ENCODE measurements at regions not wholly inside any gene's neighbourhood (a gene's known extent, or its start where the extent isn't known, plus 50 kb on each side); places are given as distances from the start of the nearest gene placed in this dataset.

DNA sequence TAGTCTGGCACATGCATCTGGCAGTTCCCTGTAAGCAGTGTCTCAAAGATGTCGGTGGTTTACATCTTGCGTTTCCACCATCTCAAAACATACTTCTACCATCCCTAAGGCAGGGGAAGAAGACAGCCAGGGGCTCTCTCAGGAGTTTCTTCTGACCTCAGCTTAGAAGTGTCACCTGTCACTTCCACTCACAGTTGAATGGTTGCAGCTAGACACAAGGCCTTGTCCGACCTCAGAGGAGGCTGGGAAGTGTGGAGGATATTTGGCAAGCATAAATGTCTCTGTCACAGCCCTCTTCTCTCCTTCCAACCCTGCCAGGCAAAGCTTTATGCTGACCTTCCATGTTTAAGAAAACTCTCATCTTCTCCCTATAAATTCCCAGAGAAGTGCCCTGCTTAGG lies 193.3 kb downstream of the HERPUD2 start:
- H3K4me1 ChIP-seq: no peaks in the 10 kb centered on the region
- no peaks in the 10 kb centered on the region for H3K27me3 ChIP-seq
- no peaks in the 10 kb centered on the region for H3K9me3 ChIP-seq
- intact Hi-C loops (cut with DNase I): no loop called here
- H3K4me3 ChIP-seq: no peak overlapping the region
- TF ChIP-seq, protein P1, sequence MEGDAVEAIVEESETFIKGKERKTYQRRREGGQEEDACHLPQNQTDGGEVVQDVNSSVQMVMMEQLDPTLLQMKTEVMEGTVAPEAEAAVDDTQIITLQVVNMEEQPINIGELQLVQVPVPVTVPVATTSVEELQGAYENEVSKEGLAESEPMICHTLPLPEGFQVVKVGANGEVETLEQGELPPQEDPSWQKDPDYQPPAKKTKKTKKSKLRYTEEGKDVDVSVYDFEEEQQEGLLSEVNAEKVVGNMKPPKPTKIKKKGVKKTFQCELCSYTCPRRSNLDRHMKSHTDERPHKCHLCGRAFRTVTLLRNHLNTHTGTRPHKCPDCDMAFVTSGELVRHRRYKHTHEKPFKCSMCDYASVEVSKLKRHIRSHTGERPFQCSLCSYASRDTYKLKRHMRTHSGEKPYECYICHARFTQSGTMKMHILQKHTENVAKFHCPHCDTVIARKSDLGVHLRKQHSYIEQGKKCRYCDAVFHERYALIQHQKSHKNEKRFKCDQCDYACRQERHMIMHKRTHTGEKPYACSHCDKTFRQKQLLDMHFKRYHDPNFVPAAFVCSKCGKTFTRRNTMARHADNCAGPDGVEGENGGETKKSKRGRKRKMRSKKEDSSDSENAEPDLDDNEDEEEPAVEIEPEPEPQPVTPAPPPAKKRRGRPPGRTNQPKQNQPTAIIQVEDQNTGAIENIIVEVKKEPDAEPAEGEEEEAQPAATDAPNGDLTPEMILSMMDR (IDR thresholded peaks at IDR 0.05): no peak
- H3K36me3 ChIP-seq: no peaks in the 10 kb centered on the region
- no peak overlapping the region for H3K27ac ChIP-seq
- DNase-seq (no peak), ATAC-seq (no peak)

DNA sequence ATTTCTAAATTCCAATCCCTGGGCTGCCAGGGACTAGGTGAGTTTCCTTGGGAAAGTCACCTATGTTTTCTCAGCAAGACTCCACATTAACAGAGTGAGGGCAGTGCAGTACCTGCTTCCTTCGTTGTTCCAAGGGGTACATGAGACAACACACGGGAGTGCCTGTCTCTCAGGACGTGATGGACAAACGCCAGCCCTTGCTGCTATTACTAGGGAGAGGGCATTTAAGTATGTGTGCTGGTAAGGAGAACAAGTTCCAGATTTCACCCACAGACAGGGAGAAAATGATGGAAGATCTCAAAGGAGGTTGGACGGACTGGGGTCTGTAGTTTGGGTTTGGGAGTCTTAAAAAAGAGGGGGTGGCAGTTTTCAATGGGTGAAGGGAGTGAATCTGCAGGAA lies 195.7 kb downstream of the HERPUD2 start:
- H3K36me3 ChIP-seq: no peaks in the 10 kb centered on the region
- no peak for DNase-seq
- intact Hi-C loops (cut with DNase I): no loop called here
- ATAC-seq: no peak
- H3K27ac ChIP-seq: no peak overlapping the region
- H3K27me3 ChIP-seq: no peaks in the 10 kb centered on the region
- no peaks in the 10 kb centered on the region for H3K4me1 ChIP-seq
- TF ChIP-seq, protein P1 (IDR thresholded peaks at IDR 0.05): no peak
- H3K9me3 ChIP-seq: no peaks in the 10 kb centered on the region
- no peak overlapping the region for H3K4me3 ChIP-seq

DNA sequence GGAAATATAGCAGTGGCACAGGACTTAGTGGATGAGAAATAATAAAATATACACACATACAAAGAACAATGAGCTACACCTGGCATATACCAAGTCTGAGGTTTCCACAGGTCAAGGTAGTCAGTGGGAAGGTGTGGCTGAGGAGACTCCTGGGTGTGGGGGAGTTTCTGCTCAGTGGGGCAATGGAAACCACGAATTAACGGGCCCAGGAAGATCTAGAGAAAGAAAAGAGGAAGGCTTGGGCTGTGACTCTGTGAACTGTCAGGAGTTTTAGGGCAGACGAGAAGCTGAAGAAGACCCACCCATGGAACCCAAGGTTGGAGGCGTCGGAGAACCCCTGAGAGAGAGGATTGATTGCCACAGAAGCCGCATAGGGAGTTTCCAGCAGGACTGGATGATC lies 196.5 kb downstream of the HERPUD2 start:
- H3K36me3 ChIP-seq: no peaks in the 10 kb centered on the region
- no peak overlapping the region for H3K4me3 ChIP-seq
- ATAC-seq: no peak
- DNase-seq: no peak
- H3K27ac ChIP-seq: no peak overlapping the region
- no peaks in the 10 kb centered on the region for H3K27me3 ChIP-seq
- intact Hi-C loops (cut with DNase I): no loop called here
- H3K9me3 ChIP-seq: no peaks in the 10 kb centered on the region
- no peaks in the 10 kb centered on the region for H3K4me1 ChIP-seq
- TF ChIP-seq, protein P1 (IDR thresholded peaks at IDR 0.05): no peak

DNA sequence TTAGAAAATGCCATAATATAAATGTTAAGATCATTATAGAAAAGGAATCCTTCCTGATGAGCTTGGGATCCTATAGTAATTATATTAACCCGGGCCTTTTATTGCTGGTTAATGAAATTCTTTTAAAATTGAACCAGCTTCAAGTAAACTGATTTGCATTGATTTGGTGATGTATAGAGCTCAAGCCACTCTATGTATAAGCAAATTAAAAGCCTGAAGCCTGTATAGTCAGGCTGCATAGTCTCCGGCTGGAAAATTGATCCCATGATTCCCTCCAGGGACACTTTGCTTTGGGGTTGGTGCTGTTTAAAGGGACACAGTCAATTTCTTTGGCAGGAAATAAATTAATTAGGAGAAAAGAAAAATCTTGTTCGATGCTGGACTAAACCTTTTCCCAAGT lies 199.1 kb downstream of the HERPUD2 start:
- ATAC-seq: no peak
- Histone ChIP-seq H3K36me3 (no peaks in the 10 kb centered on the region), H3K27me3 (no peaks in the 10 kb centered on the region), H3K4me1 (no peaks in the 10 kb centered on the region), H3K4me3 (no peak overlapping the region), H3K27ac (no peak overlapping the region), H3K9me3 (no peaks in the 10 kb centered on the region)
- DNase-seq: no peak
- TF ChIP-seq, protein P1 (IDR thresholded peaks at IDR 0.05): no peak
- intact Hi-C loops (cut with DNase I): no loop called here

DNA sequence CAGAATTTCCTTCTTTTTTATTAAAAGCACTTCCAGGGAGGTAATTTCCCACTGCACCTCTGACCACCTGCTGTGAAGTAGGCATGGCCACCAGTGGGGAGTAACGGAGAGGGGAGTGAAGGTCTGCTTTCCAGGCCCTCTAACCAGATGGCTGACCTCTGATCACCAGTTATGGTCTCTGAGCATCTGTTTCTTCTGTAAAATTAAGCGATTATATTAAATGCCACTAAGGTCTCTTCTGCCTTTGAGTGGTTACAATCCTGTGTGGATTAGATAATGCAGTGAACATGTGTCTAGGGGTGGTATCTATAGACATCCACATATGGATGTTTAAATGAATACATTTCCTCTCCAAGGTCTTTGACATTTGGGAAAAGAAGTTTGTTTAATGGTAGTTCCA lies 199.6 kb downstream of the HERPUD2 start:
- Histone ChIP-seq H3K4me1 (no peaks in the 10 kb centered on the region), H3K36me3 (no peaks in the 10 kb centered on the region), H3K4me3 (no peak overlapping the region), H3K27ac (no peak overlapping the region), H3K27me3 (no peaks in the 10 kb centered on the region), H3K9me3 (no peaks in the 10 kb centered on the region)
- intact Hi-C loops (cut with DNase I): no loop called here
- TF ChIP-seq, protein P1 (IDR thresholded peaks at IDR 0.05): no peak
- no peak for ATAC-seq
- no peak for DNase-seq
